ENCODE measurements at regions not wholly inside any gene's neighbourhood (a gene's known extent, or its start where the extent isn't known, plus 50 kb on each side); places are given as distances from the start of the nearest gene placed in this dataset.

- TF ChIP-seq CTCF (IDR thresholded peaks at IDR 0.05; ENCODE audit: low read depth, low read length) (no peak), EZH2phosphoT487 (IDR thresholded peaks at IDR 0.05; ENCODE audit: low read depth) (no peak)
- no peak overlapping the region for H3K4me3 ChIP-seq (ENCODE audit: low read length)
- H3K4me1 ChIP-seq (ENCODE audit: low read length) = no peaks in the 10 kb centered on the region
- no peak overlapping the region for H3K27ac ChIP-seq (ENCODE audit: low read length)
- H3K4me2 ChIP-seq (ENCODE audit: low read length) = no peak overlapping the region
- H2AFZ ChIP-seq (ENCODE audit: low read depth, low read length) = no peak overlapping the region
- no peaks in the 10 kb centered on the region for H3K36me3 ChIP-seq (replicated peaks; ENCODE audit: low read depth, low read length)
- H3K27me3 ChIP-seq (ENCODE audit: low read depth, low read length) = no peaks in the 10 kb centered on the region
- no peaks in the 10 kb centered on the region for H4K20me1 ChIP-seq (ENCODE audit: insufficient read depth, low read length)
- no peak overlapping the region for H3K9ac ChIP-seq (ENCODE audit: low read length)
- H3K79me2 ChIP-seq (ENCODE audit: low read length) = no peaks in the 10 kb centered on the region
- H3K9me3 ChIP-seq (ENCODE audit: insufficient read depth, low read length) = no peaks in the 10 kb centered on the region
These were observed 310.9 kb upstream of the NEBL start for GRCh38 chr10:21207852-21208646.

- no peaks in the 10 kb centered on the region for H3K4me1 ChIP-seq (ENCODE audit: low read length)
- H3K36me3 ChIP-seq (replicated peaks; ENCODE audit: low read depth, low read length) = no peaks in the 10 kb centered on the region
- H3K4me3 ChIP-seq (ENCODE audit: low read length) = no peak overlapping the region
- H4K20me1 ChIP-seq (ENCODE audit: insufficient read depth, low read length) = no peaks in the 10 kb centered on the region
- TF ChIP-seq EZH2phosphoT487 (IDR thresholded peaks at IDR 0.05; ENCODE audit: low read depth) (no peak), CTCF (IDR thresholded peaks at IDR 0.05; ENCODE audit: low read depth, low read length) (no peak)
- H3K79me2 ChIP-seq (ENCODE audit: low read length) = no peaks in the 10 kb centered on the region
- no peak overlapping the region for H3K9ac ChIP-seq (ENCODE audit: low read length)
- no peak overlapping the region for H3K4me2 ChIP-seq (ENCODE audit: low read length)
- H3K27ac ChIP-seq (ENCODE audit: low read length) = no peak overlapping the region
- no peaks in the 10 kb centered on the region for H3K9me3 ChIP-seq (ENCODE audit: insufficient read depth, low read length)
- H2AFZ ChIP-seq (ENCODE audit: low read depth, low read length) = no peak overlapping the region
- no peaks in the 10 kb centered on the region for H3K27me3 ChIP-seq (ENCODE audit: low read depth, low read length)
These were observed 308.2 kb upstream of the NEBL start for GRCh38 chr10:21205328-21205727.

GRCh38 chr10:21203473-21204107, 306.5 kb upstream of the NEBL start:
- Histone ChIP-seq H3K9ac (ENCODE audit: low read length) (no peak overlapping the region), H3K4me3 (ENCODE audit: low read length) (no peak overlapping the region), H3K4me2 (ENCODE audit: low read length) (no peak overlapping the region), H3K9me3 (ENCODE audit: insufficient read depth, low read length) (no peaks in the 10 kb centered on the region), H4K20me1 (ENCODE audit: insufficient read depth, low read length) (no peaks in the 10 kb centered on the region), H3K27ac (ENCODE audit: low read length) (no peak overlapping the region), H3K79me2 (ENCODE audit: low read length) (no peaks in the 10 kb centered on the region), H3K4me1 (ENCODE audit: low read length) (no peaks in the 10 kb centered on the region), H2AFZ (ENCODE audit: low read depth, low read length) (no peak overlapping the region), H3K36me3 (replicated peaks; ENCODE audit: low read depth, low read length) (no peaks in the 10 kb centered on the region), H3K27me3 (ENCODE audit: low read depth, low read length) (no peaks in the 10 kb centered on the region)
- TF ChIP-seq EZH2phosphoT487 (IDR thresholded peaks at IDR 0.05; ENCODE audit: low read depth) (no peak), CTCF (IDR thresholded peaks at IDR 0.05; ENCODE audit: low read depth, low read length) (no peak)

- TF ChIP-seq EZH2phosphoT487 (IDR thresholded peaks at IDR 0.05; ENCODE audit: low read depth) = no peak
- no peak for TF ChIP-seq CTCF (IDR thresholded peaks at IDR 0.05; ENCODE audit: low read depth, low read length)
- no peaks in the 10 kb centered on the region for H4K20me1 ChIP-seq (ENCODE audit: insufficient read depth, low read length)
- no peaks in the 10 kb centered on the region for H3K4me1 ChIP-seq (ENCODE audit: low read length)
- H3K27me3 ChIP-seq (ENCODE audit: low read depth, low read length) = no peaks in the 10 kb centered on the region
- H3K4me3 ChIP-seq (ENCODE audit: low read length) = no peak overlapping the region
- no peak overlapping the region for H3K9ac ChIP-seq (ENCODE audit: low read length)
- no peaks in the 10 kb centered on the region for H3K9me3 ChIP-seq (ENCODE audit: insufficient read depth, low read length)
- H3K79me2 ChIP-seq (ENCODE audit: low read length) = no peaks in the 10 kb centered on the region
- H2AFZ ChIP-seq (ENCODE audit: low read depth, low read length) = no peak overlapping the region
- H3K36me3 ChIP-seq (replicated peaks; ENCODE audit: low read depth, low read length) = no peaks in the 10 kb centered on the region
- H3K27ac ChIP-seq (ENCODE audit: low read length) = no peak overlapping the region
- no peak overlapping the region for H3K4me2 ChIP-seq (ENCODE audit: low read length)
These were observed 305.8 kb upstream of the NEBL start for GRCh38 chr10:21202776-21203462.

All from OCI-LY3 (cell line).